Sigmoid colon (tissue), 6 donors: ENCODE measurements at regions not wholly inside any gene's neighbourhood (a gene's known extent, or its start where the extent isn't known, plus 50 kb on each side); places are given as distances from the start of the nearest gene placed in this dataset.

Source experiments
- DNase-seq: peaks from one replicate; pipeline ENCODE4 v3.0.0-alpha.2; 2019
- H3K27ac ChIP-seq, 4 donors: fragments of 200-600 bp; sonication (generic); one replicate each; pipeline ENCODE4 v1.5.1; 2016 to 2019; ENCODE audit warnings: mild to moderate bottlenecking in 1 of 4
- H3K27me3 ChIP-seq, 3 donors: fragments of 200-600 bp; sonication (generic); one replicate each; pipeline ENCODE4 v1.5.1; 2019; ENCODE audit warnings: mild to moderate bottlenecking in 1 of 3
- H3K36me3 ChIP-seq, 4 donors: fragments of 200-600 bp; sonication (generic); one replicate each; pipeline ENCODE4 v1.5.1; 2016 to 2019
- H3K4me1 ChIP-seq, 4 donors: fragments of 200-600 bp; sonication (generic); one replicate each; pipeline ENCODE4 v1.5.1; 2017 to 2019
- H3K4me3 ChIP-seq, 4 donors: fragments of 200-600 bp; sonication (generic); one replicate each; pipeline ENCODE4 v1.5.1; 2017 to 2019; ENCODE audit warnings: mild to moderate bottlenecking in 2 of 4, moderate library complexity in 1 of 4
- H3K9me3 ChIP-seq, 4 donors: fragments of 200-600 bp in 3 of 4; sonication (generic) in 3 of 4; one replicate each; pipeline versions ENCODE4 v1.5.1 to v1.6.1; 2013 to 2019
- CTCF ChIP-seq, 4 experiments: fragments of 450-650 bp in 3 of 4; fragments of 200-600 bp in 1 of 4; IDR thresholded peaks; one replicate each; pipeline ENCODE4 v1.5.1; 2016 to 2019; ENCODE audit warnings: antibody characterized with exemption in 4 of 4, mild to moderate bottlenecking in 3 of 4, moderate library complexity in 2 of 4
- EP300 ChIP-seq, 4 donors: sonication (generic); formaldehyde crosslinking; IDR thresholded peaks; one replicate each; pipeline ENCODE4 v1.6.1; 2017; ENCODE audit warnings: antibody characterized with exemption in 4 of 4
- POLR2A ChIP-seq, 2 donors: fragments of 450-650 bp; IDR thresholded peaks; one replicate each; pipeline ENCODE4 v1.6.1; 2016; ENCODE audit warnings: antibody characterized with exemption in 2 of 2, mild to moderate bottlenecking in 2 of 2, moderate library complexity in 2 of 2
- POLR2AphosphoS5 ChIP-seq, 4 donors: sonication (generic); formaldehyde crosslinking; IDR thresholded peaks; one replicate each; pipeline ENCODE4 v1.6.1; 2017; ENCODE audit warnings: antibody characterized with exemption in 4 of 4
- WGBS, 2 donors: extraction: QIAGEN DNeasy Blood & Tissue Kit; methylation state at CpG; one replicate each; pipeline ENCODE4 v1.1.7; 2013; 5-methylcytosine and 5-hydroxymethylcytosine counted together
- intact Hi-C: fragments of 100-400 bp; cut with DNase I; formaldehyde crosslinking; loops from one replicate; pipeline ENCODE4 v1.15.1; 2023
- donor health status: healthy with polysubstance abuse.
- donor health status: healthy.

- H3K36me3 ChIP-seq, result no peaks in the 10 kb centered on the region
- H3K9me3 ChIP-seq, result no peaks in the 10 kb centered on the region
- no peaks in the 10 kb centered on the region for H3K4me1 ChIP-seq
- intact Hi-C loops, result no loop called here
- no peaks in the 10 kb centered on the region for H3K27me3 ChIP-seq
- no peak overlapping the region for H3K27ac ChIP-seq
- DNase-seq, result no peak
- H3K4me3 ChIP-seq, result no peak overlapping the region
- TF ChIP-seq EP300 (IDR thresholded peaks at IDR 0.05), result no peak
- TF ChIP-seq CTCF (IDR thresholded peaks at IDR 0.05), result no peak
- TF ChIP-seq POLR2AphosphoS5 (IDR thresholded peaks at IDR 0.05), result no peak
- no peak for TF ChIP-seq POLR2A (IDR thresholded peaks at IDR 0.05)
- 59 to 75% methylated on average over 3 of the region's 3 CpGs for WGBS, 2 donors
These were observed 95.7 kb upstream of the IGSF10 start for GRCh38 chr3:151556596-151556995.

GRCh38 chr3:151555523-151555922 is 94.7 kb upstream of the IGSF10 start:
- 88 to 94% methylated on average over 2 of the region's 2 CpGs for WGBS, 2 donors

GRCh38 chr3:151553888-151554287 is 93.0 kb upstream of the IGSF10 start:
- no peaks in the 10 kb centered on the region for H3K9me3 ChIP-seq
- intact Hi-C loops, result no loop called here
- no peaks in the 10 kb centered on the region for H3K27me3 ChIP-seq
- no peaks in the 10 kb centered on the region for H3K36me3 ChIP-seq
- H3K4me1 ChIP-seq, result no peaks in the 10 kb centered on the region
- H3K27ac ChIP-seq, result no peak overlapping the region
- TF ChIP-seq POLR2A (IDR thresholded peaks at IDR 0.05) (no peak), EP300 (IDR thresholded peaks at IDR 0.05) (no peak), POLR2AphosphoS5 (IDR thresholded peaks at IDR 0.05) (no peak), CTCF (IDR thresholded peaks at IDR 0.05) (no peak)
- H3K4me3 ChIP-seq, result no peak overlapping the region
- 87 to 90% methylated on average over 3 of the region's 3 CpGs for WGBS, 2 donors
- DNase-seq, result peak; percentile 61

More at GRCh38 chr3:151555523-151555922, 94.7 kb upstream of the IGSF10 start:
- Histone ChIP-seq H3K36me3 (no peaks in the 10 kb centered on the region), H3K4me1 (no peaks in the 10 kb centered on the region), H3K27me3 (no peaks in the 10 kb centered on the region), H3K27ac (no peak overlapping the region), H3K4me3 (no peak overlapping the region), H3K9me3 (no peaks in the 10 kb centered on the region)
- no peak for DNase-seq
- TF ChIP-seq CTCF (IDR thresholded peaks at IDR 0.05) (no peak), POLR2AphosphoS5 (IDR thresholded peaks at IDR 0.05) (no peak), EP300 (IDR thresholded peaks at IDR 0.05) (no peak), POLR2A (IDR thresholded peaks at IDR 0.05) (no peak)
- intact Hi-C loops, result no loop called here

GRCh38 chr3:151552589-151552988 is 91.7 kb upstream of the IGSF10 start:
- Histone ChIP-seq H3K4me3 (no peak overlapping the region), H3K36me3 (no peaks in the 10 kb centered on the region), H3K9me3 (no peaks in the 10 kb centered on the region), H3K4me1 (no peaks in the 10 kb centered on the region), H3K27ac (no peak overlapping the region), H3K27me3 (no peaks in the 10 kb centered on the region)
- TF ChIP-seq POLR2AphosphoS5 (IDR thresholded peaks at IDR 0.05), result no peak
- TF ChIP-seq CTCF (IDR thresholded peaks at IDR 0.05), result no peak
- TF ChIP-seq EP300 (IDR thresholded peaks at IDR 0.05), result no peak
- no peak for TF ChIP-seq POLR2A (IDR thresholded peaks at IDR 0.05)
- WGBS, 2 donors, result 90 to 91% methylated on average over 2 of the region's 2 CpGs
- no peak for DNase-seq
- intact Hi-C loops, result no loop called here

GRCh38 chr3:151550642-151551041 is 89.8 kb upstream of the IGSF10 start:
- Histone ChIP-seq H3K36me3 (no peaks in the 10 kb centered on the region), H3K27ac (no peak overlapping the region), H3K4me1 (no peaks in the 10 kb centered on the region), H3K9me3 (no peaks in the 10 kb centered on the region), H3K4me3 (no peak overlapping the region), H3K27me3 (no peaks in the 10 kb centered on the region)
- intact Hi-C loops, result no loop called here
- no peak for DNase-seq
- TF ChIP-seq POLR2AphosphoS5 (IDR thresholded peaks at IDR 0.05), result no peak
- no peak for TF ChIP-seq POLR2A (IDR thresholded peaks at IDR 0.05)
- TF ChIP-seq EP300 (IDR thresholded peaks at IDR 0.05), result no peak
- no peak for TF ChIP-seq CTCF (IDR thresholded peaks at IDR 0.05)
- 92 to 97% methylated on average over 5 of the region's 5 CpGs for WGBS, 2 donors
